Glutamatergic neuron (in vitro differentiated cells): ENCODE measurements at regions not wholly inside any gene's neighbourhood (a gene's known extent, or its start where the extent isn't known, plus 50 kb on each side); places are given as distances from the start of the nearest gene placed in this dataset.
"Not testable (repeated sequence)": the region's sequence is repeated elsewhere in the genome, so short reads cannot be mapped to it uniquely, and the experiment has no call there.

Experiments
- DNase-seq: peaks from one replicate; pipeline ENCODE4 v3.0.0; 2022
- H3K27ac Mint-ChIP-seq: one replicate; pipeline ENCODE4 v1.8.0; 2020; ENCODE audit warnings: mild to moderate bottlenecking, mixed read lengths, inconsistent platforms; ENCODE audit not compliant: unreplicated experiment
- H3K27me3 Mint-ChIP-seq: one replicate; pipeline ENCODE4 v1.8.0; 2020; ENCODE audit warnings: mild to moderate bottlenecking, moderate library complexity, mixed read lengths, inconsistent platforms; ENCODE audit not compliant: unreplicated experiment
- H3K36me3 Mint-ChIP-seq: one replicate; pipeline ENCODE4 v1.8.0; 2020; ENCODE audit warnings: mild to moderate bottlenecking, mixed read lengths, inconsistent platforms; ENCODE audit not compliant: unreplicated experiment
- H3K4me1 Mint-ChIP-seq: one replicate; pipeline ENCODE4 v1.8.0; 2020; ENCODE audit warnings: mild to moderate bottlenecking, low read depth, mixed read lengths, inconsistent platforms; ENCODE audit not compliant: unreplicated experiment
- H3K4me3 Mint-ChIP-seq: one replicate; pipeline ENCODE4 v1.8.0; 2020; ENCODE audit warnings: mild to moderate bottlenecking, mixed read lengths, inconsistent platforms; ENCODE audit not compliant: unreplicated experiment
- H3K9me3 Mint-ChIP-seq: one replicate; pipeline ENCODE4 v1.8.0; 2020; ENCODE audit warnings: mild to moderate bottlenecking, moderate library complexity, mixed read lengths, inconsistent platforms; ENCODE audit not compliant: unreplicated experiment
- CTCF ChIP-seq: fragments of 200-600 bp; sonication (generic); IDR thresholded peaks from one replicate; pipeline ENCODE4 v1.5.0; 2021; ENCODE audit not compliant: partially characterized antibody, unreplicated experiment

DNA sequence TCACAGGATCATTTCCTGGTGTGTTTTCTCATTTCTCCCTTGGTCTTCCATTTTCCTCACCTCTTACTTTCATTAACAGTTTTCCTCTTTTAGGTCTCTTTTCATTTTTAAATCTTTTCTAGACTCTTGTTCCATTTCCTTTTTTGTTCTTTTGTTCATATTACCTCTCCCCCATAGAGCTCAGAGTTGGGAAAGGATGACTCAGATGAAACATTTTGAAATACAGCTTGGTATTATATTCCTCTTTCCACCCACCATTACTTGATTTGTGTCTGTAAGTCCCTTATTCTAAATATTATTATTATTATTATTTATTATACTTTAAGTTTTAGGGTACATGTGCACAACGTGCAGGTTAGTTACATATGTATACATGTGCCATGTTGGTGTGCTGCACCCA lies 153.1 kb downstream of the VGLL3 start:
- Mint-ChIP-seq H3K27me3 (no peaks in the 10 kb centered on the region), H3K36me3 (no peaks in the 10 kb centered on the region), H3K4me1 (peaks cover 2% of the 10 kb centered on the region), H3K4me3 (no peak overlapping the region), H3K9me3 (no peaks in the 10 kb centered on the region), H3K27ac (no peak overlapping the region)
- no peak for TF ChIP-seq CTCF
- no peak for DNase-seq

- H3K36me3 Mint-ChIP-seq: no peaks in the 10 kb centered on the region
- no peak for TF ChIP-seq CTCF
- no peak overlapping the region for H3K4me3 Mint-ChIP-seq
- H3K27ac Mint-ChIP-seq: no peak overlapping the region
- no peak for DNase-seq
- no peaks in the 10 kb centered on the region for H3K9me3 Mint-ChIP-seq
- H3K27me3 Mint-ChIP-seq: no peaks in the 10 kb centered on the region
- no peaks in the 10 kb centered on the region for H3K4me1 Mint-ChIP-seq
Measured at GRCh38 chr3:86830566-86830965, 160.4 kb downstream of the VGLL3 start.

- no peak for TF ChIP-seq CTCF
- Mint-ChIP-seq H3K27me3 (no peaks in the 10 kb centered on the region), H3K27ac (no peak overlapping the region), H3K36me3 (no peaks in the 10 kb centered on the region), H3K4me3 (no peak overlapping the region), H3K9me3 (no peaks in the 10 kb centered on the region), H3K4me1 (no peaks in the 10 kb centered on the region)
- no peak for DNase-seq
Measured at GRCh38 chr3:86828751-86829150, 162.2 kb downstream of the VGLL3 start.

DNA sequence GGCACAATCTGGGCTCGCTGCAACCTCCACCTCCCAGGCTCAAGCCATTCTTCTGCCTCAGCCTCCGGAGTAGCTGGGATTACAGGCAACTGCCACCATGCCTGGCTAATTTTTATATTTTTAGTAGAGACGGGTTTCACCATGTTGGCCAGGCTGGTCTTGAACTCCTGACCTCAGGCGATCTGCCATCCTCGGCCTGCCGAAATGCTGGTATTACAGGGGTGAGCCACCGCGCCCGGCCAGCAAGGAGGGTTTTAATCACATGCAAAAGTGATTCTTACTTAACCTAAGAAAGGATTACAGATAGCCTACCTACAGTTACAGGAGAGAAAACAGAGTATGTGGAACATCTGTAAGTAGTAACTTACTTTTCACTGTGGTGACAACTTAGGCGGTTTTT lies 163.4 kb downstream of the VGLL3 start:
- H3K27ac Mint-ChIP-seq, H3K9me3 Mint-ChIP-seq, H3K36me3 Mint-ChIP-seq, H3K27me3 Mint-ChIP-seq, H3K4me3 Mint-ChIP-seq, DNase-seq, H3K4me1 Mint-ChIP-seq: not testable (repeated sequence)

- peaks cover 1% of the 10 kb centered on the region for H3K9me3 Mint-ChIP-seq
- DNase-seq: no peak
- H3K4me1 Mint-ChIP-seq: no peaks in the 10 kb centered on the region
- H3K4me3 Mint-ChIP-seq: no peak overlapping the region
- TF ChIP-seq CTCF: peak; percentile 15
- H3K27me3 Mint-ChIP-seq: no peaks in the 10 kb centered on the region
- H3K27ac Mint-ChIP-seq: no peak overlapping the region
- H3K36me3 Mint-ChIP-seq: no peaks in the 10 kb centered on the region
Measured at GRCh38 chr3:86826292-86826691, 164.7 kb downstream of the VGLL3 start.

DNA sequence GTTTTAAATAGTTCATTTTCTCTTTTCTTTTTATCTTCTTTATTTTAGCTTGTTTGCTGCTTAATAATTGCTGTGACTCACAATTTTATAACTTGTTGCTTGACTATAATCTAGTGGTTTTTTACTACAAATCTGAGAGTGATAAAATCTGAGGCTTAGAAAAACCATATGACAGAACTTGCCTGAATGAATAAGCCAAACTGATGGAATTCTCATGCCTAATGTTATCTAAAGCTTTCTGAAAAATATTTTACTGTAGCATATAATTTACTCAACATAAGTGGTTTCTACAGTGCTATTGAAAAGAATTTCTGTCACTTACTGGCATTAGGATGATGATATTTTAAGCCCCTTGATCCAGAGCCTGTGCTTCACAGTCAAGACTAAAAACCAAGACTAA lies 175.1 kb downstream of the VGLL3 start:
- H3K27me3 Mint-ChIP-seq: no peaks in the 10 kb centered on the region
- no peaks in the 10 kb centered on the region for H3K36me3 Mint-ChIP-seq
- no peak for TF ChIP-seq CTCF
- H3K4me3 Mint-ChIP-seq: no peak overlapping the region
- no peak for DNase-seq
- no peaks in the 10 kb centered on the region for H3K9me3 Mint-ChIP-seq
- H3K27ac Mint-ChIP-seq: no peak overlapping the region
- no peaks in the 10 kb centered on the region for H3K4me1 Mint-ChIP-seq
